ENCODE measurements at regions not wholly inside any gene's neighbourhood (a gene's known extent, or its start where the extent isn't known, plus 50 kb on each side); places are given as distances from the start of the nearest gene placed in this dataset.

GRCh38 chr9:95801797-95802196 is 73.7 kb upstream of the ERCC6L2 start:
- no peak overlapping the region for H3K27ac ChIP-seq (ENCODE audit: low read depth, low read length)
- intact Hi-C loops (cut with micrococcal nuclease) = no loop called here
- no peak overlapping the region for H3K4me3 ChIP-seq (replicated peaks in 1 of 2; ENCODE audit: low read depth in 1 of 2, low read length in 2 of 2)
- ATAC-seq = no peak
- H3K4me1 ChIP-seq (ENCODE audit: control insufficient read depth in 1 of 2, insufficient read depth in 2 of 2, low read length in 2 of 2) = no peaks in the 10 kb centered on the region
- no peak for DNase-seq (ENCODE audit: low read depth, low spot score)
- no TSS peak for BruUV-seq (replicated peaks)
- CTCF ChIA-PET = no interaction called here
- no peak for TF ChIP-seq ZFX (IDR thresholded peaks at IDR 0.05)
- no peak overlapping the region for H3K9ac ChIP-seq (ENCODE audit: low read length)
- RAD21 ChIA-PET (ENCODE audit: low non-redundant PET in 1 of 2, low total read pairs in 2 of 2, uncharacterized antibody in 2 of 2, unreplicated experiment in 2 of 2) = no interaction called here
- H3K36me3 ChIP-seq (ENCODE audit: control insufficient read depth in 1 of 2, insufficient read depth in 2 of 2, low read length in 2 of 2) = no peaks in the 10 kb centered on the region
- no peaks in the 10 kb centered on the region for H3K9me2 ChIP-seq (ENCODE audit: insufficient read depth)
- no peaks in the 10 kb centered on the region for H4K20me1 ChIP-seq (ENCODE audit: insufficient read depth)
- no peaks in the 10 kb centered on the region for H3K79me2 ChIP-seq (ENCODE audit: insufficient read depth, low read length)
- no peaks in the 10 kb centered on the region for H3K9me3 ChIP-seq (ENCODE audit: control insufficient read depth in 1 of 2, insufficient read depth in 1 of 2, low read depth in 1 of 2, low read length in 2 of 2)
- 0 out of 2 replicates have a peak, but pooled peaks cover 4% of the 10 kb centered on the region for H3K27me3 ChIP-seq (ENCODE audit: insufficient read depth, low read length)
- H3K4me2 ChIP-seq (ENCODE audit: low read length) = no peak overlapping the region
- no peak overlapping the region for H2AFZ ChIP-seq (ENCODE audit: low read depth, low read length, poor library complexity, severe bottlenecking)
- POLR2A ChIA-PET = no interaction called here

- CTCF ChIA-PET = no interaction called here
- H3K4me3 ChIP-seq (replicated peaks in 1 of 2; ENCODE audit: low read depth in 1 of 2, low read length in 2 of 2) = no peak overlapping the region
- H3K4me1 ChIP-seq (ENCODE audit: control insufficient read depth in 1 of 2, insufficient read depth in 2 of 2, low read length in 2 of 2) = no peaks in the 10 kb centered on the region
- no peaks in the 10 kb centered on the region for H3K36me3 ChIP-seq (ENCODE audit: control insufficient read depth in 1 of 2, insufficient read depth in 2 of 2, low read length in 2 of 2)
- no peak for DNase-seq (ENCODE audit: low read depth, low spot score)
- H3K4me2 ChIP-seq (ENCODE audit: low read length) = no peak overlapping the region
- POLR2A ChIA-PET = no interaction called here
- no peaks in the 10 kb centered on the region for H3K27me3 ChIP-seq (ENCODE audit: insufficient read depth, low read length)
- H2AFZ ChIP-seq (ENCODE audit: low read depth, low read length, poor library complexity, severe bottlenecking) = no peak overlapping the region
- no peaks in the 10 kb centered on the region for H3K9me3 ChIP-seq (ENCODE audit: control insufficient read depth in 1 of 2, insufficient read depth in 1 of 2, low read depth in 1 of 2, low read length in 2 of 2)
- intact Hi-C loops (cut with micrococcal nuclease) = no loop called here
- no peak overlapping the region for H3K27ac ChIP-seq (ENCODE audit: low read depth, low read length)
- no peaks in the 10 kb centered on the region for H3K9me2 ChIP-seq (ENCODE audit: insufficient read depth)
- H3K79me2 ChIP-seq (ENCODE audit: insufficient read depth, low read length) = no peaks in the 10 kb centered on the region
- H4K20me1 ChIP-seq (ENCODE audit: insufficient read depth) = no peaks in the 10 kb centered on the region
- no peak for ATAC-seq
- RAD21 ChIA-PET (ENCODE audit: low non-redundant PET in 1 of 2, low total read pairs in 2 of 2, uncharacterized antibody in 2 of 2, unreplicated experiment in 2 of 2) = no interaction called here
- H3K9ac ChIP-seq (ENCODE audit: low read length) = no peak overlapping the region
- TF ChIP-seq, protein P1, sequence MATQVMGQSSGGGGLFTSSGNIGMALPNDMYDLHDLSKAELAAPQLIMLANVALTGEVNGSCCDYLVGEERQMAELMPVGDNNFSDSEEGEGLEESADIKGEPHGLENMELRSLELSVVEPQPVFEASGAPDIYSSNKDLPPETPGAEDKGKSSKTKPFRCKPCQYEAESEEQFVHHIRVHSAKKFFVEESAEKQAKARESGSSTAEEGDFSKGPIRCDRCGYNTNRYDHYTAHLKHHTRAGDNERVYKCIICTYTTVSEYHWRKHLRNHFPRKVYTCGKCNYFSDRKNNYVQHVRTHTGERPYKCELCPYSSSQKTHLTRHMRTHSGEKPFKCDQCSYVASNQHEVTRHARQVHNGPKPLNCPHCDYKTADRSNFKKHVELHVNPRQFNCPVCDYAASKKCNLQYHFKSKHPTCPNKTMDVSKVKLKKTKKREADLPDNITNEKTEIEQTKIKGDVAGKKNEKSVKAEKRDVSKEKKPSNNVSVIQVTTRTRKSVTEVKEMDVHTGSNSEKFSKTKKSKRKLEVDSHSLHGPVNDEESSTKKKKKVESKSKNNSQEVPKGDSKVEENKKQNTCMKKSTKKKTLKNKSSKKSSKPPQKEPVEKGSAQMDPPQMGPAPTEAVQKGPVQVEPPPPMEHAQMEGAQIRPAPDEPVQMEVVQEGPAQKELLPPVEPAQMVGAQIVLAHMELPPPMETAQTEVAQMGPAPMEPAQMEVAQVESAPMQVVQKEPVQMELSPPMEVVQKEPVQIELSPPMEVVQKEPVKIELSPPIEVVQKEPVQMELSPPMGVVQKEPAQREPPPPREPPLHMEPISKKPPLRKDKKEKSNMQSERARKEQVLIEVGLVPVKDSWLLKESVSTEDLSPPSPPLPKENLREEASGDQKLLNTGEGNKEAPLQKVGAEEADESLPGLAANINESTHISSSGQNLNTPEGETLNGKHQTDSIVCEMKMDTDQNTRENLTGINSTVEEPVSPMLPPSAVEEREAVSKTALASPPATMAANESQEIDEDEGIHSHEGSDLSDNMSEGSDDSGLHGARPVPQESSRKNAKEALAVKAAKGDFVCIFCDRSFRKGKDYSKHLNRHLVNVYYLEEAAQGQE (IDR thresholded peaks at IDR 0.05; ENCODE audit: low read depth) = no peak
- TF ChIP-seq EZH2 (IDR thresholded peaks at IDR 0.05) (no peak), YY1 (IDR thresholded peaks at IDR 0.05; ENCODE audit: extremely low read depth, insufficient replicate concordance, low read depth, low read length) (no peak), EZH2phosphoT487 (IDR thresholded peaks at IDR 0.05; ENCODE audit: borderline replicate concordance) (no peak), SP1 (IDR thresholded peaks at IDR 0.05; ENCODE audit: low read depth) (no peak), ELF1 (IDR thresholded peaks at IDR 0.05; ENCODE audit: borderline replicate concordance, low read depth) (no peak), RAD21 (IDR thresholded peaks at IDR 0.05; ENCODE audit: low read depth) (no peak), ZNF274 (IDR thresholded peaks at IDR 0.05; ENCODE audit: low read depth, low read length) (no peak), TCF7L2 (IDR thresholded peaks at IDR 0.05; ENCODE audit: borderline replicate concordance, extremely low read depth, insufficient read depth, insufficient read length) (no peak), CTCF (IDR thresholded peaks at IDR 0.05 in 2 of 3, conservative IDR thresholded peaks at IDR 0.05 in 1 of 3; ENCODE audit: borderline replicate concordance in 1 of 3, insufficient read depth in 1 of 3, low read depth in 2 of 3, low read length in 2 of 3) (no peak)
- TF ChIP-seq, protein P2, sequence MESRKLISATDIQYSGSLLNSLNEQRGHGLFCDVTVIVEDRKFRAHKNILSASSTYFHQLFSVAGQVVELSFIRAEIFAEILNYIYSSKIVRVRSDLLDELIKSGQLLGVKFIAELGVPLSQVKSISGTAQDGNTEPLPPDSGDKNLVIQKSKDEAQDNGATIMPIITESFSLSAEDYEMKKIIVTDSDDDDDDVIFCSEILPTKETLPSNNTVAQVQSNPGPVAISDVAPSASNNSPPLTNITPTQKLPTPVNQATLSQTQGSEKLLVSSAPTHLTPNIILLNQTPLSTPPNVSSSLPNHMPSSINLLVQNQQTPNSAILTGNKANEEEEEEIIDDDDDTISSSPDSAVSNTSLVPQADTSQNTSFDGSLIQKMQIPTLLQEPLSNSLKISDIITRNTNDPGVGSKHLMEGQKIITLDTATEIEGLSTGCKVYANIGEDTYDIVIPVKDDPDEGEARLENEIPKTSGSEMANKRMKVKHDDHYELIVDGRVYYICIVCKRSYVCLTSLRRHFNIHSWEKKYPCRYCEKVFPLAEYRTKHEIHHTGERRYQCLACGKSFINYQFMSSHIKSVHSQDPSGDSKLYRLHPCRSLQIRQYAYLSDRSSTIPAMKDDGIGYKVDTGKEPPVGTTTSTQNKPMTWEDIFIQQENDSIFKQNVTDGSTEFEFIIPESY (IDR thresholded peaks at IDR 0.05; ENCODE audit: extremely low read depth, insufficient replicate concordance, low read length) = no peak
- no TSS peak for BruUV-seq (replicated peaks)
Measured at GRCh38 chr9:95796029-95796428, 79.5 kb upstream of the ERCC6L2 start.
